Stimulated activated memory B cell treated with anti-CD40 and anti-IgM and Interleukin-4, amounts not matched to agents 10 μg/mL and 1 μg/mL and 100 μg/mL, for 72 hours (primary cell): ENCODE measurements at regions not wholly inside any gene's neighbourhood (a gene's known extent, or its start where the extent isn't known, plus 50 kb on each side); places are given as distances from the start of the nearest gene placed in this dataset.
"Not testable (repeated sequence)": the region's sequence is repeated elsewhere in the genome, so short reads cannot be mapped to it uniquely, and the experiment has no call there.

Experiments
- ATAC-seq: fragments of 150-1000 bp; cut with Tn5 transposase; 2 replicates; pipeline ENCODE4 v1.10.0; 2021
- H3K27ac Mint-ChIP-seq: one replicate; pipeline ENCODE4 v1.8.0; 2022; ENCODE audit warnings: mild to moderate bottlenecking, mixed read lengths
- H3K27me3 Mint-ChIP-seq: one replicate; pipeline ENCODE4 v1.8.0; 2022; ENCODE audit warnings: mixed read lengths
- H3K36me3 Mint-ChIP-seq: one replicate; pipeline ENCODE4 v1.8.0; 2022; ENCODE audit warnings: mixed read lengths
- H3K4me1 Mint-ChIP-seq: one replicate; pipeline ENCODE4 v1.8.0; 2022; ENCODE audit warnings: mixed read lengths
- H3K4me3 Mint-ChIP-seq: one replicate; pipeline ENCODE4 v1.8.0; 2022; ENCODE audit warnings: mild to moderate bottlenecking, moderate library complexity, mixed read lengths
- H3K9me3 Mint-ChIP-seq: one replicate; pipeline ENCODE4 v1.8.0; 2022; ENCODE audit warnings: mixed read lengths

GRCh38 chr13:62433660-62434059, 1018.0 kb upstream of the PCDH20 start:
- ATAC-seq: no peak
- Mint-ChIP-seq H3K4me1 (no peaks in the 10 kb centered on the region), H3K4me3 (no peak overlapping the region), H3K36me3 (no peaks in the 10 kb centered on the region), H3K27me3 (no peaks in the 10 kb centered on the region), H3K27ac (no peak overlapping the region), H3K9me3 (no peaks in the 10 kb centered on the region)

DNA sequence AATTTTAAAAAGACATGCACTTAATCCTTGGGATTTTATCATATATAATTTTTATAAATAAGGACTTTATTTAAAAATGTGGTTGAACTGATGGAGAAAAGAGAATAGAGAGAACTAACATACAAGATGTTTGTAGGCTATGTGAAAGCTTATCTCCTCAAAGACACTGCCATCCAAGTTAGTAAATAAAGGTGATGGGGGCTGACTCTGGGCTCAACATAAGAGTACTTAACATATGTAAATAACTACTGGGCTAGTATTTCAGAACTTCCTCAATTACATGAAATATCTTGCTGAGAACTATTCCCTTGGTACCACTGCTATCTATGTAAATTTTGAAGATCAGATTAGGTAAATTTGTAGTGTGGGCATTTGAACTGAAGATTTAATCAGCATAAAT, 1017.3 kb upstream of the PCDH20 start:
- Mint-ChIP-seq H3K4me1 (no peaks in the 10 kb centered on the region), H3K27me3 (no peaks in the 10 kb centered on the region), H3K36me3 (no peaks in the 10 kb centered on the region), H3K9me3 (no peaks in the 10 kb centered on the region), H3K4me3 (no peak overlapping the region), H3K27ac (no peak overlapping the region)
- ATAC-seq: no peak

DNA sequence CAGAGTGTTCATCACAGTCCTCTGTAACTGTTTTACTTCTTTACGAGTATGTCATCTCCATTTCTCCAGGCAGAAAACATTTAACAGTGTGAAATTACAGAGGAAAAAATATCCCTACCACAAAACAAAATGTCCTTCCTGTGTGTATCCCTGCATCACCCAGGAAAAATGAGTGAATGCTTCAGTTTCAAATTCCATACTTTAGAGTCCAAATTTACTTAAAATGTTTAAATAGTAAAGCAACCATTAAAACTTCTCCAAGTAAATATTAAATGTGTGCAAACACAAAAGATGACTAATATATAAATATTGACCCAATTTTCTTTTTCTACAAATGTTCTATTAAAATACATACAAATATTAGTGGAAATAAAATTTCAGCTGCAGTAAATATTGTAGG, 1016.6 kb upstream of the PCDH20 start:
- Mint-ChIP-seq H3K36me3 (no peaks in the 10 kb centered on the region), H3K27me3 (no peaks in the 10 kb centered on the region), H3K4me1 (no peaks in the 10 kb centered on the region), H3K4me3 (no peak overlapping the region), H3K27ac (no peak overlapping the region), H3K9me3 (no peaks in the 10 kb centered on the region)
- ATAC-seq: no peak

DNA sequence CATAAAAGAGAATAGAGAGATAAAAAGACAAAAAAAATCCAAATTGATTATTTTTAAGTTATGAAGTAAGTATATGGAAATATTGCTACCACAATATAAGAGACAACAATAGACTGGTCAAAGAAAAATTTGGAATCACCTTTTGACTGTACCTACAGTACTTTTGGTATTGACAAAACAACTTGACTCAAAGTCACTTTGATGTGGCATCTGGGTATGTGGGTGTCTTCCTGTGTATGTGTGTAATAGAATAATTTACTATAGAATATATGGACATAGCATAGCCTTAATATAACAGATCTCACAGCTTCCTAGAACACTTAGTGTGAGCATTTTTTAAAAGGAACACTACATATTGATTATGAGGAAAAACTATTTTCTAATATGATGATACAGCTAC, 1016.2 kb upstream of the PCDH20 start:
- Mint-ChIP-seq H3K4me1 (no peaks in the 10 kb centered on the region), H3K27me3 (no peaks in the 10 kb centered on the region), H3K36me3 (no peaks in the 10 kb centered on the region), H3K9me3 (no peaks in the 10 kb centered on the region), H3K27ac (no peak overlapping the region), H3K4me3 (no peak overlapping the region)
- ATAC-seq: no peak

DNA sequence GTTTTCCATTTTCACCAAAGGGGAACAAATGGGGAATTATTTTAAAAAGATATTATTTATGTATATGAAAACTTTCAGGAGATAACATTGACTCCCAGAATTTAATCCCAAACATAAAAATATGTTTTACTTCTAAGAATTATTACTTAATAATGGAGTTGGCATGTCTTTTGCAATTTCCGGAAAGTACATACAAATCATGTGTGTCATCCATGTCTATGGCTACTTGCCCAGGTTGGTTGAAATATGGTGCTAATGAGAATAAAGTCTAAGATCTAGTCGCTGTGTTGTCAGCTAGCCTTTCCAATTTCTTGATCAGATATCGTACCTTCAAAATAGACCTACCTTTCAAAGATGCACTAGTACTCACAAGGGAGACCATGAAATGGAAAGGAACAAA, 1003.2 kb upstream of the PCDH20 start:
- Mint-ChIP-seq H3K27ac (no peak overlapping the region), H3K4me1 (no peaks in the 10 kb centered on the region), H3K9me3 (no peaks in the 10 kb centered on the region), H3K4me3 (no peak overlapping the region), H3K27me3 (no peaks in the 10 kb centered on the region), H3K36me3 (no peaks in the 10 kb centered on the region)
- ATAC-seq: no peak

- no peaks in the 10 kb centered on the region for H3K36me3 Mint-ChIP-seq
- H3K4me3 Mint-ChIP-seq: no peak overlapping the region
- no peak for ATAC-seq
- no peaks in the 10 kb centered on the region for H3K9me3 Mint-ChIP-seq
- H3K27me3 Mint-ChIP-seq: no peaks in the 10 kb centered on the region
- no peak overlapping the region for H3K27ac Mint-ChIP-seq
- H3K4me1 Mint-ChIP-seq: no peaks in the 10 kb centered on the region
Measured at GRCh38 chr13:62418376-62418775, 1002.7 kb upstream of the PCDH20 start.

GRCh38 chr13:62407871-62408270, 992.2 kb upstream of the PCDH20 start:
- no peak for ATAC-seq
- Mint-ChIP-seq H3K9me3 (no peaks in the 10 kb centered on the region), H3K4me1 (no peaks in the 10 kb centered on the region), H3K4me3 (no peak overlapping the region), H3K27ac (no peak overlapping the region), H3K36me3 (no peaks in the 10 kb centered on the region), H3K27me3 (no peaks in the 10 kb centered on the region)

- no peaks in the 10 kb centered on the region for H3K27me3 Mint-ChIP-seq
- no peak overlapping the region for H3K4me3 Mint-ChIP-seq
- H3K9me3 Mint-ChIP-seq: no peaks in the 10 kb centered on the region
- H3K27ac Mint-ChIP-seq: no peak overlapping the region
- ATAC-seq: no peak
- H3K36me3 Mint-ChIP-seq: no peaks in the 10 kb centered on the region
- H3K4me1 Mint-ChIP-seq: no peaks in the 10 kb centered on the region
Measured at GRCh38 chr13:62388515-62388914, 972.9 kb upstream of the PCDH20 start.

DNA sequence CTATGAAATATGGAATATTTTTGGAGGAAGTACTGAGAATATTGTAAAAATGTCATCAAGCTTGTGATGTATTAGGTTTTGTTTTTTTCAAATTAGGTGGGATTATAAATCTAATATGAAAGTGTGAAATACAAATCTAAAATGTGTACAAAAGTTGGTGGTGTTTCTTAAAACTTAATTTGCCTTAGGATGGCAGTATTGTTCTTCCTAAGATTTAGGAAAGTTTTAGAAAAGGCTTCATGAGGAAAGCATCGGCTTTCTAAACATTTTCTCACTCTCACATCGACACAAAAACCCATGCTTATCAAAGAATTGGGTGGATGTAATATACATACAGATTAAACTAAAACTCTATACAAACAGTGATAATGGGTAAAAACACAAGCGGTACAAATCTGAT, 972.0 kb upstream of the PCDH20 start:
- ATAC-seq: no peak
- H3K36me3 Mint-ChIP-seq: no peaks in the 10 kb centered on the region
- no peaks in the 10 kb centered on the region for H3K27me3 Mint-ChIP-seq
- H3K27ac Mint-ChIP-seq: no peak overlapping the region
- H3K4me3 Mint-ChIP-seq: no peak overlapping the region
- no peaks in the 10 kb centered on the region for H3K9me3 Mint-ChIP-seq
- no peaks in the 10 kb centered on the region for H3K4me1 Mint-ChIP-seq

DNA sequence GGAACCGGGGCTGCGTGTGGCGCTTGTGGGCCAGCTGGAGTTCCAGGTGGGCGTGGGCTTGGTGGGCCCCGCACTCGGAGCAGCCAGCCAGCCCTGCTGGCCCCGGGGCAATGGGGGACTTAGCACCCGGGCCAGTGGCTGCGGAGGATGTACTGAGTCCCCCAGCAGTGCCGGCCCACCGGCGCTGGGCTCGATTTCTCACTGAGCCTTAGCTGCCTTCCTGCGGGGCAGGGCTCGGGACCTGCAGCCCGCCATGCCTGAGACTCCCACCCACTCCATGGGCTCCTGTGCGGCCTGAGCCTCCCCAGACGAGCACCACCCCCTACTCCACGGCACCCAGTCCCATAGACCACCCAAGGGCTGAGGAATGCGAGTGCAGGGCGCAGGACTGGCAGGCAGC, 963.6 kb upstream of the PCDH20 start:
- ATAC-seq, H3K27ac Mint-ChIP-seq, H3K9me3 Mint-ChIP-seq, H3K4me1 Mint-ChIP-seq, H3K4me3 Mint-ChIP-seq, H3K27me3 Mint-ChIP-seq, H3K36me3 Mint-ChIP-seq: not testable (repeated sequence)

- Mint-ChIP-seq H3K27ac (no peak overlapping the region), H3K4me1 (no peaks in the 10 kb centered on the region), H3K36me3 (no peaks in the 10 kb centered on the region), H3K27me3 (no peaks in the 10 kb centered on the region), H3K9me3 (no peaks in the 10 kb centered on the region), H3K4me3 (no peak overlapping the region)
- ATAC-seq: no peak
Measured at GRCh38 chr13:62377838-62378237, 962.2 kb upstream of the PCDH20 start.

- no peaks in the 10 kb centered on the region for H3K9me3 Mint-ChIP-seq
- no peaks in the 10 kb centered on the region for H3K4me1 Mint-ChIP-seq
- H3K4me3 Mint-ChIP-seq: no peak overlapping the region
- no peaks in the 10 kb centered on the region for H3K36me3 Mint-ChIP-seq
- ATAC-seq: no peak
- H3K27ac Mint-ChIP-seq: no peak overlapping the region
- no peaks in the 10 kb centered on the region for H3K27me3 Mint-ChIP-seq
Measured at GRCh38 chr13:62375653-62376052, 960.0 kb upstream of the PCDH20 start.

DNA sequence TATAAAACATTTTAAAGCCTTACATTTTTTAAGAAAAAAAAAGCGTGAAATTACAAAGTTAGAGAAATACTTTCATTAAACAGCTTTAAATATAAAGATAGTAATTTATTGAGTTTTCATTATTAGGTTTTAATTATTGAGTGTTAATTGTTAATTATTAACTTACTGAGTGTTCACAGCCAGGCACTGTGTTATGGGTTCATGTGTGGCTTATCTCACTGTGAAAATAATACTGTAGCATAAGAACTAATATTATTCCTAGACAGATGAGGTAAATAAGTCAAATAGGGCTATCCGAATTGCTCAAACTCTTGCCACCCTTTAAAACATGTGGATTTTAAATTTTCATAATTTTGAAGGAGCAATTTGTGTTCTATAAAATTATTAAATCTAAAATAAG, 956.1 kb upstream of the PCDH20 start:
- Mint-ChIP-seq H3K4me3 (no peak overlapping the region), H3K27me3 (no peaks in the 10 kb centered on the region), H3K9me3 (no peaks in the 10 kb centered on the region), H3K36me3 (no peaks in the 10 kb centered on the region), H3K4me1 (no peaks in the 10 kb centered on the region), H3K27ac (no peak overlapping the region)
- no peak for ATAC-seq

DNA sequence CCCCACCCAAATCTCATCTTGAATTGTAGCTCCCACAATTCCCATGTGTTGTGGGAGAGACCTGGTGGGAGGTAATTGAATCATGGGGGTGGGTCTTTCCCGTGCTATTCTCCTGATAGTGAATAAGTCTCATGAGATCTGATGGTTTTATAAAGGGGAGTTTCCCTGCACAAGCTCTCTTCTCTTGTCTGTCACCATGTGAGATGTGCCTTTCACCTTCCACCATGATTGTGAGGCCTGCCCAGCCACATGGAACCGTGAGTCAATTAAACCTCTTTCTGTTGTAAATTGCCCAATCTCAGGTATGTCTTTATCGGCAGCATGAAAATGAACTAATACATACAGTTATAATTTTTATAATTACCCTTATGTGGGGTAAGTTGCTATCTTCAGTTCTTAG, 952.3 kb upstream of the PCDH20 start:
- not testable (repeated sequence) for H3K27ac Mint-ChIP-seq, ATAC-seq, H3K9me3 Mint-ChIP-seq, H3K36me3 Mint-ChIP-seq, H3K4me1 Mint-ChIP-seq, H3K4me3 Mint-ChIP-seq, H3K27me3 Mint-ChIP-seq

- Mint-ChIP-seq H3K9me3 (no peaks in the 10 kb centered on the region), H3K27me3 (no peaks in the 10 kb centered on the region), H3K27ac (no peak overlapping the region), H3K36me3 (no peaks in the 10 kb centered on the region), H3K4me1 (no peaks in the 10 kb centered on the region), H3K4me3 (no peak overlapping the region)
- no peak for ATAC-seq
Measured at GRCh38 chr13:62360609-62361008, 945.0 kb upstream of the PCDH20 start.

DNA sequence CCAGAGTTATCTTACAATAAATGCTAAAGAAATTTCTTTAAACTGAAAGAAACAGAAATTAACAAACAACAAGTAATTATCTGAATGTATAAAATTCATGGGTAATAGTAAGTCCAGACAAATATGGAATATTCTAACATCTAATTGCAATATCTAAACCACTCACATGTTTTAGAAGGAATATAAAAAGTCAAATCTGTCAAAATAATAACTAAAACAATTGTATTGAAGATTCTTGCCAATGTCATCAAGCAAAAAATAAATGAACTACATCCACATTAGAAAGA, 942.9 kb upstream of the PCDH20 start:
- Mint-ChIP-seq H3K9me3 (no peaks in the 10 kb centered on the region), H3K4me1 (no peaks in the 10 kb centered on the region), H3K27me3 (no peaks in the 10 kb centered on the region), H3K36me3 (no peaks in the 10 kb centered on the region), H3K4me3 (no peak overlapping the region), H3K27ac (no peak overlapping the region)
- ATAC-seq: no peak

DNA sequence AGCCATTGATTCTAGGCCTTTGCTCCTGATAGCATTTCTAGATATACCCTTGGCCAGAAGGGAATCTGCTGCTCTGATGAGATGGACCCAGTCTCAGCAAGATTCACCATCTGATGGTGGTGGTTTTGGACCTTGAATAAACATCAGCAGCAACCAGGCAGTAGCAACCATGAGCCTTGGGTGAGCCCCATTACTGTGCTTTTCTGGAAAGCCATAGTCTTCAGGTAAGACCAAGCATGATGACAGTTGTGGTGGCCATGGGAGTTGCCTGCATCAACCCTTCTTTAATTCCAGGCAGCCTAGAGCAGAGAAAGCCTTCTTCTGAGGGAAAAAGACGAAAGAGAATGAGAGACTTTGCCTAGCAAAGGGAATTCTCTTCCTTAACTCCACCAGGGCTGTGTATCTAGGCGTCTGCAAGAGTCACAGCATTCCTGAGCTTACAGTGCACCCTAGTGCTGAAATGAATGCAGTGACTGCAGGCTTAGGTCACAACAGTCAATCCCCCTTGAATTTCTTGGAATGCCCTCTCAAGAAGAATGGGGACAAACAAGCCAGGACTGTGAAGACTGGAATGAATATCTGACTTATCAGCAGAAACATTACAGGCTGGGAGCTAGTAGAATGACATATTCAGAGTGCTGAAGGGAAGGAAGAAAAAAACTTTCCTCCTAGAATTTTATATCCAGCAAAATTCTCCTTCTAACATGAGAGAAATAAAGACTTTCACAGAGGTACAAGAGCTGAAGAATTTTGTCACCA, 942.4 kb upstream of the PCDH20 start:
- H3K36me3 Mint-ChIP-seq: no peaks in the 10 kb centered on the region
- no peak overlapping the region for H3K4me3 Mint-ChIP-seq
- H3K4me1 Mint-ChIP-seq: no peaks in the 10 kb centered on the region
- no peak for ATAC-seq
- no peaks in the 10 kb centered on the region for H3K27me3 Mint-ChIP-seq
- no peak overlapping the region for H3K27ac Mint-ChIP-seq
- H3K9me3 Mint-ChIP-seq: no peaks in the 10 kb centered on the region
